Keratinocyte (primary cell): ENCODE measurements at regions not wholly inside any gene's neighbourhood (a gene's known extent, or its start where the extent isn't known, plus 50 kb on each side); places are given as distances from the start of the nearest gene placed in this dataset.

Experiments used
- DNase-seq: peaks from one replicate; pipeline ENCODE4 v3.0.0-alpha.2; 2011; ENCODE audit warnings: low read depth, missing footprints, low spot score
- FAIRE-seq: peaks from 2 replicates; lab custom pipeline; 2011; peaks lifted over from hg19 to GRCh38; lab: Jason Lieb, UNC
- H2AFZ ChIP-seq: 2 replicates; pipeline ENCODE4 v1.6.0; 2012; ENCODE audit warnings: low read length, control low read depth, inconsistent platforms; ENCODE audit not compliant: control insufficient read depth
- H3K27ac ChIP-seq: 2 replicates; pipeline ENCODE4 v1.5.1; 2011; ENCODE audit warnings: low read length; ENCODE audit not compliant: control insufficient read depth, insufficient read depth
- H3K27me3 ChIP-seq: 3 replicates; pipeline ENCODE4 v1.6.0; 2011; ENCODE audit warnings: low read length; ENCODE audit not compliant: control insufficient read depth, insufficient read depth; ENCODE audit errors: extremely low read depth
- H3K36me3 ChIP-seq, 2 experiments: 2 replicates in 1 of 2; 3 replicates in 1 of 2; pipeline ENCODE4 v1.5.1; 2011; ENCODE audit warnings: low read length in 2 of 2, mild to moderate bottlenecking in 1 of 2; ENCODE audit not compliant: control insufficient read depth in 2 of 2, insufficient read depth in 2 of 2; ENCODE audit errors: extremely low read depth in 1 of 2
- H3K4me1 ChIP-seq: 3 replicates; pipeline ENCODE4 v1.5.1; 2011; ENCODE audit warnings: low read length; ENCODE audit not compliant: control insufficient read depth, insufficient read depth; ENCODE audit errors: extremely low read depth
- H3K4me2 ChIP-seq: 3 replicates; pipeline ENCODE4 v1.6.0; 2011; ENCODE audit warnings: low read depth, low read length; ENCODE audit not compliant: control insufficient read depth, insufficient read depth; ENCODE audit errors: extremely low read depth
- H3K4me3 ChIP-seq, 3 experiments: fragments of 200-600 bp in 1 of 3; sonication (generic) in 1 of 3; 2 replicates in 2 of 3; 3 replicates in 1 of 3; pipeline ENCODE4 v1.5.1; 2011 to 2016; ENCODE audit warnings: low read length in 3 of 3, mild to moderate bottlenecking in 3 of 3, control low read depth in 2 of 3, inconsistent platforms in 1 of 3, low read depth in 1 of 3, mixed read lengths in 1 of 3, mixed run types in 1 of 3, moderate library complexity in 1 of 3; ENCODE audit not compliant: control insufficient read depth in 2 of 3, insufficient read depth in 2 of 3; ENCODE audit errors: extremely low read depth in 1 of 3
- H3K79me2 ChIP-seq: 2 replicates; pipeline ENCODE4 v1.6.0; 2012; ENCODE audit warnings: low read length; ENCODE audit not compliant: control insufficient read depth, insufficient read depth
- H3K9ac ChIP-seq: 3 replicates; pipeline ENCODE4 v1.6.0; 2011; ENCODE audit warnings: low read length; ENCODE audit not compliant: control insufficient read depth, insufficient read depth; ENCODE audit errors: extremely low read depth
- H3K9me1 ChIP-seq: 3 replicates; pipeline ENCODE4 v1.6.0; 2011; ENCODE audit warnings: low read length; ENCODE audit not compliant: control insufficient read depth, insufficient read depth; ENCODE audit errors: extremely low read depth
- H3K9me3 ChIP-seq: 2 replicates; pipeline ENCODE4 v1.5.1; 2012; ENCODE audit warnings: low read depth, low read length; ENCODE audit not compliant: control insufficient read depth
- H4K20me1 ChIP-seq: 3 replicates; pipeline ENCODE4 v1.6.0; 2011; ENCODE audit warnings: low read length; ENCODE audit not compliant: control insufficient read depth, insufficient read depth; ENCODE audit errors: extremely low read depth
- EZH2 ChIP-seq: IDR thresholded peaks from one replicate; pipeline ENCODE4 v1.6.1; 2012; ENCODE audit warnings: inconsistent platforms, mild to moderate bottlenecking, low read length, moderate library complexity
- dilution Hi-C: fragments of 300-500 bp; cut with MboI; formaldehyde crosslinking; loops from one replicate; pipeline ENCODE4 v1.7.0; 2020; ENCODE audit warnings: low sequenced_read_pairs; ENCODE audit not compliant: extremely low pct_ligation_motif_present
- TF ChIP-seq, protein P1 (sequence below), 3 experiments: IDR thresholded peaks in 1 of 3; conservative IDR thresholded peaks in 1 of 3; optimal IDR thresholded peaks in 1 of 3; 2 replicates in 2 of 3; 3 replicates in 1 of 3; pipeline versions ENCODE3 to v1.5.1; 2011; ENCODE audit warnings: low read length in 3 of 3, mild to moderate bottlenecking in 3 of 3, moderate library complexity in 2 of 3, control low read depth in 1 of 3, inconsistent platforms in 1 of 3; ENCODE audit not compliant: insufficient read depth in 2 of 3; ENCODE audit errors: extremely low read depth in 1 of 3

DNA sequence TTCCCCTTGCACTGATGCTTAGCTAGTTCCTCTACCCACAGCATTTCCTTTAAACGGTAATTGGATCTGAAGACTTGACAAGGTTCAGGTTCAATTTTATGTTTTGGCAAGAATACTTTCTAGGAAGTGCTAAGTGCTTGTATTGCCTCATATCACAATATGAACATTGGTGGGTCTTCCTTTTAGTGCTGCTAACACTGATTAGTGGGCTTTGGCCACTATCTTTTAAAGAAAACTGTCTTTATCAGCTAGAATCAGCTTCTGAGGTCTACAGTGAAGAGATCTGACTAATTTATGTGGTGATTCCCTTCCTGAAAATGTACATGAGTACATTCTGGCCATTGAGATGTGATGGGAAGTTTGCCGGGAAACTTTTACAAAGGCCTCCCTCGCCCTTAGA, 316.7 kb upstream of the KLF3 start:
- no peak overlapping the region for H3K9ac ChIP-seq
- no peaks in the 10 kb centered on the region for H4K20me1 ChIP-seq
- FAIRE-seq (no peak), DNase-seq (no peak)
- H3K4me3 ChIP-seq, result no peak overlapping the region
- no peaks in the 10 kb centered on the region for H3K36me3 ChIP-seq
- no peak overlapping the region for H3K4me2 ChIP-seq
- TF ChIP-seq EZH2, result no peak
- TF ChIP-seq, protein P1, sequence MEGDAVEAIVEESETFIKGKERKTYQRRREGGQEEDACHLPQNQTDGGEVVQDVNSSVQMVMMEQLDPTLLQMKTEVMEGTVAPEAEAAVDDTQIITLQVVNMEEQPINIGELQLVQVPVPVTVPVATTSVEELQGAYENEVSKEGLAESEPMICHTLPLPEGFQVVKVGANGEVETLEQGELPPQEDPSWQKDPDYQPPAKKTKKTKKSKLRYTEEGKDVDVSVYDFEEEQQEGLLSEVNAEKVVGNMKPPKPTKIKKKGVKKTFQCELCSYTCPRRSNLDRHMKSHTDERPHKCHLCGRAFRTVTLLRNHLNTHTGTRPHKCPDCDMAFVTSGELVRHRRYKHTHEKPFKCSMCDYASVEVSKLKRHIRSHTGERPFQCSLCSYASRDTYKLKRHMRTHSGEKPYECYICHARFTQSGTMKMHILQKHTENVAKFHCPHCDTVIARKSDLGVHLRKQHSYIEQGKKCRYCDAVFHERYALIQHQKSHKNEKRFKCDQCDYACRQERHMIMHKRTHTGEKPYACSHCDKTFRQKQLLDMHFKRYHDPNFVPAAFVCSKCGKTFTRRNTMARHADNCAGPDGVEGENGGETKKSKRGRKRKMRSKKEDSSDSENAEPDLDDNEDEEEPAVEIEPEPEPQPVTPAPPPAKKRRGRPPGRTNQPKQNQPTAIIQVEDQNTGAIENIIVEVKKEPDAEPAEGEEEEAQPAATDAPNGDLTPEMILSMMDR (optimal IDR thresholded peaks at IDR 0.05 in 1 of 3, IDR thresholded peaks at IDR 0.05 in 1 of 3, conservative IDR thresholded peaks at IDR 0.05 in 1 of 3; ENCODE audit: extremely low read depth in 1 of 3, insufficient read depth in 2 of 3, low read length in 3 of 3), result no peak
- H3K4me1 ChIP-seq, result no peaks in the 10 kb centered on the region
- H3K9me1 ChIP-seq, result no peaks in the 10 kb centered on the region
- H2AFZ ChIP-seq, result no peak overlapping the region
- no peak overlapping the region for H3K27ac ChIP-seq
- no peaks in the 10 kb centered on the region for H3K9me3 ChIP-seq
- no peaks in the 10 kb centered on the region for H3K79me2 ChIP-seq
- no peaks in the 10 kb centered on the region for H3K27me3 ChIP-seq
- dilution Hi-C loops, result no loop called here

DNA sequence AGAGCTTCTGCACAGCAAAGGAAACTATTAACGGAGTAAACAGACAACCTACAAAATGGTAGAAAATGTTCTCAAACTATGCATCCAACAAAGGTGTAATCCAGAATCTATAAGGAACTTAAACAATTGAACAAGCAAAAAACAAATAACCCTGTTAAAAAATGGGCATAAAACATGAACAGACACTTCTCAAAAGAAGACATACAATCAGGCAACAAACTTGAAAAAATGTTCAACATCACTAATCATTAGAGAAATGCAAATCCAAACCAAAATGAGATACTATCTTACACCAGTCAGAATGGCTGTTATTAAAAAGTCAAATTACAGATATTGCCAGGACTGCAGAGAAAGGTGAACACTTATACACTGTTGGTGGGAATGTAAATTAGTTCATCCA, 309.6 kb upstream of the KLF3 start:
- Histone ChIP-seq H3K9me1 (no peaks in the 10 kb centered on the region), H3K4me3 (no peak overlapping the region), H4K20me1 (no peaks in the 10 kb centered on the region), H3K27me3 (no peaks in the 10 kb centered on the region), H3K79me2 (no peaks in the 10 kb centered on the region), H3K4me2 (no peak overlapping the region), H3K27ac (no peak overlapping the region), H3K9ac (no peak overlapping the region), H3K9me3 (no peaks in the 10 kb centered on the region), H2AFZ (no peak overlapping the region), H3K36me3 (no peaks in the 10 kb centered on the region), H3K4me1 (no peaks in the 10 kb centered on the region)
- no peak for DNase-seq
- TF ChIP-seq, protein P1 (optimal IDR thresholded peaks at IDR 0.05 in 1 of 3, IDR thresholded peaks at IDR 0.05 in 1 of 3, conservative IDR thresholded peaks at IDR 0.05 in 1 of 3; ENCODE audit: extremely low read depth in 1 of 3, insufficient read depth in 2 of 3, low read length in 3 of 3), result no peak
- TF ChIP-seq EZH2, result no peak
- FAIRE-seq, result no peak
- dilution Hi-C loops, result no loop called here
